Spinal cord (tissue), 9 donors: ENCODE measurements at regions not wholly inside any gene's neighbourhood (a gene's known extent, or its start where the extent isn't known, plus 50 kb on each side); places are given as distances from the start of the nearest gene placed in this dataset.
"Not testable (repeated sequence)": the region's sequence is repeated elsewhere in the genome, so short reads cannot be mapped to it uniquely, and the experiment has no call there.

ENCODE experiments used
- DNase-seq, 6 donors: peaks; one replicate each; pipeline versions ENCODE4 v3.0.0 to v3.0.0-alpha.2; 2013 to 2015; ENCODE audit warnings: low spot score in 6 of 6, low read depth in 4 of 6
- H3K27ac ChIP-seq: one replicate; pipeline ENCODE4 v1.5.1; 2013; ENCODE audit warnings: low read depth, low read length, control low read depth
- H3K27me3 ChIP-seq: one replicate; pipeline ENCODE4 v1.6.1; 2013; ENCODE audit warnings: low read length; ENCODE audit not compliant: control insufficient read depth, insufficient read depth
- H3K36me3 ChIP-seq: one replicate; pipeline ENCODE4 v1.6.1; 2013; ENCODE audit warnings: low read length; ENCODE audit not compliant: control insufficient read depth, insufficient read depth
- H3K4me1 ChIP-seq: one replicate; pipeline ENCODE4 v1.6.1; 2013; ENCODE audit warnings: low read length; ENCODE audit not compliant: control insufficient read depth, insufficient read depth
- H3K4me3 ChIP-seq: one replicate; pipeline ENCODE4 v1.5.1; 2013; ENCODE audit warnings: low read depth, low read length, control low read depth
- H3K9me3 ChIP-seq: one replicate; pipeline ENCODE4 v1.6.1; 2013; ENCODE audit warnings: low read length; ENCODE audit not compliant: control insufficient read depth, insufficient read depth
- WGBS: methylation state at CpG from one replicate; pipeline ENCODE4 v1.1.5; 2013; ENCODE audit warnings: missing lambda C conversion rate; ENCODE audit not compliant: insufficient coverage; 5-methylcytosine and 5-hydroxymethylcytosine counted together
- donor health status: healthy.

- H3K4me3 ChIP-seq, H3K9me3 ChIP-seq, DNase-seq, H3K4me1 ChIP-seq, H3K36me3 ChIP-seq, H3K27me3 ChIP-seq, H3K27ac ChIP-seq: not testable (repeated sequence)
- 96% methylated on average over 7 of the region's 18 CpGs for WGBS
These were observed 447.6 kb downstream of the DSC3 start for GRCh38 chr18:30594911-30595310.

- DNase-seq: no peak
- no peaks in the 10 kb centered on the region for H3K9me3 ChIP-seq
These were observed 451.1 kb downstream of the DSC3 start for GRCh38 chr18:30591462-30591861.

GRCh38 chr18:30588673-30589164 is 453.8 kb downstream of the DSC3 start:
- Histone ChIP-seq H3K4me3 (no peak overlapping the region), H3K27ac (no peak overlapping the region), H3K9me3 (no peaks in the 10 kb centered on the region), H3K27me3 (no peaks in the 10 kb centered on the region), H3K4me1 (no peaks in the 10 kb centered on the region), H3K36me3 (no peaks in the 10 kb centered on the region)
- DNase-seq: no peak

More at GRCh38 chr18:30591462-30591861, 451.1 kb downstream of the DSC3 start:
- Histone ChIP-seq H3K4me1 (no peaks in the 10 kb centered on the region), H3K27me3 (no peaks in the 10 kb centered on the region), H3K27ac (no peak overlapping the region), H3K4me3 (no peak overlapping the region), H3K36me3 (no peaks in the 10 kb centered on the region)

- Histone ChIP-seq H3K4me1 (no peaks in the 10 kb centered on the region), H3K27me3 (no peaks in the 10 kb centered on the region), H3K36me3 (no peaks in the 10 kb centered on the region), H3K4me3 (no peak overlapping the region), H3K9me3 (no peaks in the 10 kb centered on the region), H3K27ac (no peak overlapping the region)
- DNase-seq: no peak
- no CpG with 5 or more reads among the region's 1 CpG for WGBS
These were observed 458.8 kb downstream of the DSC3 start for GRCh38 chr18:30583768-30584167.

DNA sequence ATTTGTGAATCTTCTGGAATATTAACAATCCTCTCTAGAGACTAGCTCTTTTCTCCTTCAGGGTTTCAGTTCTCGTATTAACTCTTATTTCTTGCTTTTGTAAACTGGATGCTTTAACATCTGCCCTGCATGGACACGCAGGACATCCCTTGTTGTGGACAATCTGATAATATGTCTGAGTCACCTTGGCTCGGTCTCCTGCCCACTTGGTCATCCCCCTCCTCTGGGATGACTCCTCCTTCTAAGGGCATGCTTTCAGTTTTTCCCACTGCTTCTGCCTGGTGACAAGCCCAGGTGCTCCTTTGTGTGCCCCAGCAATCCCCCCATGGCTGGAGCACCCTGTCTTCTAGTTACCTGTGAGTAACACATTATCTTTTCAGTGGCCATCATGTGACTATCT is 460.5 kb downstream of the DSC3 start:
- Histone ChIP-seq H3K4me1 (no peaks in the 10 kb centered on the region), H3K27me3 (no peaks in the 10 kb centered on the region), H3K4me3 (no peak overlapping the region), H3K27ac (no peak overlapping the region), H3K9me3 (no peaks in the 10 kb centered on the region), H3K36me3 (no peaks in the 10 kb centered on the region)
- 100% methylated on average over 2 of the region's 3 CpGs for WGBS
- no peak for DNase-seq

DNA sequence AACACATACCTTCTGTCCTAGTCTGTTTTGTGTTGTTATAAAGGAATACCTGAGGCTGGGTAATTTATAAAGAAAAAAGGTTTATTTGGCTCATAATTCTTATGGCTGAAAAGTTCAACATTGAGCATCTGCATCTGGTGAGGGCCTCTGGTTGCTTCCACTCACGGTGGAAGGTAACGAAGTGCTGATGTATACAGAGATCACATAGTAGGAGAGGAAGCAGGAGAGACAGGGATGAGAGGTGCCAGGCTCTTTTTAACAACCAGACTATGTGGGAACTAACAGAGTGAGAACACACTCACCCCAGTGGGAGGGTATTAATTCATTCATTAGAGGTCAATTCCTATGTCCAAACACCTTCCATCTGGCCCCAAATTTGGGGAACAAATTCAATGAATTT is 463.8 kb downstream of the DSC3 start:
- WGBS: 86% methylated on average over 1 of the region's 2 CpGs
- Histone ChIP-seq H3K36me3 (no peaks in the 10 kb centered on the region), H3K27me3 (no peaks in the 10 kb centered on the region), H3K4me1 (no peaks in the 10 kb centered on the region), H3K9me3 (no peaks in the 10 kb centered on the region), H3K4me3 (no peak overlapping the region), H3K27ac (no peak overlapping the region)
- no peak for DNase-seq

DNA sequence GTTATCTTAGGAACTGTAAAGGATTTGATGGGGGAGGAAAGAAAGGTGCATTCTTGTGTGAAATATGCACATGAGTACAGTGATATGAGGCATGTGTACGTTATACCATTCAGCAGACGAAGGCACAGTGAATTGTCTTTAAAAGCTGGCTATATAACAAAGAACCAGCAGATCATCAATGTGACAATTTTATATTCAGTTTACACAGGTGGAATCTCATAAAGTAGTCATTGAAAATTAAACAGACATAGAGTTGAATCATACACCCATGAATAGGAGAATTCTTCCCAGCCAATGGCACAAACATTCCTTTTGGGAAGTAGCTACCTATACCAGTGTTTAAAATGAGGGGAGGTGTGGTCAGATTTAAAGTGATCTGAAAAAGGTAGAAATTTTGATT is 470.3 kb downstream of the DSC3 start:
- Histone ChIP-seq H3K36me3 (no peaks in the 10 kb centered on the region), H3K4me3 (no peak overlapping the region), H3K27me3 (no peaks in the 10 kb centered on the region), H3K4me1 (no peaks in the 10 kb centered on the region), H3K27ac (no peak overlapping the region), H3K9me3 (no peaks in the 10 kb centered on the region)
- no CpG with 5 or more reads among the region's 2 CpGs for WGBS
- no peak for DNase-seq

- no peaks in the 10 kb centered on the region for H3K9me3 ChIP-seq
- no peaks in the 10 kb centered on the region for H3K36me3 ChIP-seq
- H3K4me1 ChIP-seq: no peaks in the 10 kb centered on the region
- H3K27me3 ChIP-seq: no peaks in the 10 kb centered on the region
- no peak for DNase-seq
- no peak overlapping the region for H3K27ac ChIP-seq
- no peak overlapping the region for H3K4me3 ChIP-seq
- WGBS: 86% methylated on average over 2 of the region's 5 CpGs
These were observed 474.2 kb downstream of the DSC3 start for GRCh38 chr18:30568333-30568732.

GRCh38 chr18:30566877-30567276 is 475.7 kb downstream of the DSC3 start:
- Histone ChIP-seq H3K36me3 (no peaks in the 10 kb centered on the region), H3K4me1 (no peaks in the 10 kb centered on the region), H3K27ac (no peak overlapping the region), H3K4me3 (no peak overlapping the region), H3K9me3 (no peaks in the 10 kb centered on the region), H3K27me3 (no peaks in the 10 kb centered on the region)
- no CpG with 5 or more reads among the region's 1 CpG for WGBS
- no peak for DNase-seq

DNA sequence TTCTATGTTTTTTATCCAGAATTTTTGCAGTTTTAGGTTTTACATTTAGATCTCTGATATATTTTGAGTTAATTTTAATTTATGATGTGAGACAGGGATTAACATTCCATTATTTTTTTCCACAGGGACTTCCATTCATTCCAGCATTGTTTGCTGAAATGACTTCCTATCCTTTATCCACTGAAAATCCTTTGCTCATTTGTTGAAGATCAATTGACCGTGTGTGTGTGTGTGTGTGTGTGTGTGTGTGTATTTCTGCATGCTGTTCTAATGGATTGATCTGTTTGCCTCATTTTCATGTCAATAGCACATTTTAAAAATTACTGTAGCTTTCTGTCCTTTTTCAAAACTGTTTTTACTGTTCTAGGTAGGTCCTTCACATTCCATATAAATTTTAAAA is 480.3 kb downstream of the DSC3 start:
- Histone ChIP-seq H3K27me3 (no peaks in the 10 kb centered on the region), H3K4me3 (no peak overlapping the region), H3K27ac (no peak overlapping the region), H3K9me3 (no peaks in the 10 kb centered on the region), H3K4me1 (no peaks in the 10 kb centered on the region), H3K36me3 (no peaks in the 10 kb centered on the region)
- no CpG with 5 or more reads among the region's 1 CpG for WGBS
- no peak for DNase-seq
